OCI-LY3 (cell line): ENCODE measurements at regions not wholly inside any gene's neighbourhood (a gene's known extent, or its start where the extent isn't known, plus 50 kb on each side); places are given as distances from the start of the nearest gene placed in this dataset.

Experiments used
- CTCF ChIP-seq: fragments of 200-600, 300-600 bp; sonication (generic); IDR thresholded peaks from 2 replicates; pipeline ENCODE4 v1.5.1; 2014; ENCODE audit warnings: antibody characterized with exemption, low read length, low read depth
- EZH2phosphoT487 ChIP-seq: fragments of 200-600 bp; shearing (Covaris generic); IDR thresholded peaks from 2 replicates; pipeline ENCODE4 v1.6.1; 2018; ENCODE audit warnings: antibody characterized with exemption, mixed run types, low read depth

- TF ChIP-seq CTCF (no peak), EZH2phosphoT487 (no peak)
Measured at GRCh38 chr1:72412286-72412685, 129.9 kb upstream of the NEGR1 start.
